ENCODE measurements at regions not wholly inside any gene's neighbourhood (a gene's known extent, or its start where the extent isn't known, plus 50 kb on each side); places are given as distances from the start of the nearest gene placed in this dataset.

- H3K36me3 ChIP-seq = no peaks in the 10 kb centered on the region
- H3K4me3 ChIP-seq = no peak overlapping the region
- H3K27ac ChIP-seq = no peak overlapping the region
- H3K4me1 ChIP-seq = no peaks in the 10 kb centered on the region
- no peak for TF ChIP-seq CTCF (IDR thresholded peaks at IDR 0.05)
- no peak for TF ChIP-seq POLR2A (IDR thresholded peaks at IDR 0.05)
- intact Hi-C loops (cut with DNase I; ENCODE audit: low total_unique reads) = no loop called here
- H3K27me3 ChIP-seq = no peaks in the 10 kb centered on the region
- DNase-seq = no peak
- no peaks in the 10 kb centered on the region for H3K9me3 ChIP-seq
Measured at GRCh38 chr9:103658156-103658555, 436.0 kb upstream of the SMC2 start.

- Histone ChIP-seq H3K4me3 (no peak overlapping the region), H3K4me1 (no peaks in the 10 kb centered on the region), H3K27ac (no peak overlapping the region), H3K27me3 (no peaks in the 10 kb centered on the region), H3K9me3 (no peaks in the 10 kb centered on the region), H3K36me3 (no peaks in the 10 kb centered on the region)
- no peak for TF ChIP-seq POLR2A (IDR thresholded peaks at IDR 0.05)
- no peak for TF ChIP-seq CTCF (IDR thresholded peaks at IDR 0.05)
- intact Hi-C loops (cut with DNase I; ENCODE audit: low total_unique reads) = no loop called here
- DNase-seq = no peak
Measured at GRCh38 chr9:103660830-103661229, 433.3 kb upstream of the SMC2 start.

GRCh38 chr9:103661663-103662062 is 432.4 kb upstream of the SMC2 start:
- Histone ChIP-seq H3K27me3 (no peaks in the 10 kb centered on the region), H3K27ac (no peak overlapping the region), H3K4me3 (no peak overlapping the region), H3K9me3 (no peaks in the 10 kb centered on the region), H3K4me1 (no peaks in the 10 kb centered on the region), H3K36me3 (no peaks in the 10 kb centered on the region)
- intact Hi-C loops (cut with DNase I; ENCODE audit: low total_unique reads) = no loop called here
- TF ChIP-seq CTCF (IDR thresholded peaks at IDR 0.05) (no peak), POLR2A (IDR thresholded peaks at IDR 0.05) (no peak)
- DNase-seq = no peak

GRCh38 chr9:103669296-103669695 is 424.8 kb upstream of the SMC2 start:
- intact Hi-C loops (cut with DNase I; ENCODE audit: low total_unique reads) = no loop called here
- TF ChIP-seq CTCF (IDR thresholded peaks at IDR 0.05) (no peak), POLR2A (IDR thresholded peaks at IDR 0.05) (no peak)
- H3K9me3 ChIP-seq = no peaks in the 10 kb centered on the region
- H3K4me3 ChIP-seq = no peak overlapping the region
- no peak overlapping the region for H3K27ac ChIP-seq
- no peaks in the 10 kb centered on the region for H3K27me3 ChIP-seq
- H3K36me3 ChIP-seq = no peaks in the 10 kb centered on the region
- no peaks in the 10 kb centered on the region for H3K4me1 ChIP-seq
- DNase-seq = no peak

GRCh38 chr9:103674271-103674670 is 419.8 kb upstream of the SMC2 start:
- TF ChIP-seq POLR2A (IDR thresholded peaks at IDR 0.05) (no peak), CTCF (IDR thresholded peaks at IDR 0.05) (no peak)
- Histone ChIP-seq H3K27ac (no peak overlapping the region), H3K4me3 (no peak overlapping the region), H3K36me3 (no peaks in the 10 kb centered on the region), H3K9me3 (no peaks in the 10 kb centered on the region), H3K4me1 (no peaks in the 10 kb centered on the region), H3K27me3 (no peaks in the 10 kb centered on the region)
- intact Hi-C loops (cut with DNase I; ENCODE audit: low total_unique reads) = no loop called here
- no peak for DNase-seq
